ENCODE measurements at regions not wholly inside any gene's neighbourhood (a gene's known extent, or its start where the extent isn't known, plus 50 kb on each side); places are given as distances from the start of the nearest gene placed in this dataset.

DNA sequence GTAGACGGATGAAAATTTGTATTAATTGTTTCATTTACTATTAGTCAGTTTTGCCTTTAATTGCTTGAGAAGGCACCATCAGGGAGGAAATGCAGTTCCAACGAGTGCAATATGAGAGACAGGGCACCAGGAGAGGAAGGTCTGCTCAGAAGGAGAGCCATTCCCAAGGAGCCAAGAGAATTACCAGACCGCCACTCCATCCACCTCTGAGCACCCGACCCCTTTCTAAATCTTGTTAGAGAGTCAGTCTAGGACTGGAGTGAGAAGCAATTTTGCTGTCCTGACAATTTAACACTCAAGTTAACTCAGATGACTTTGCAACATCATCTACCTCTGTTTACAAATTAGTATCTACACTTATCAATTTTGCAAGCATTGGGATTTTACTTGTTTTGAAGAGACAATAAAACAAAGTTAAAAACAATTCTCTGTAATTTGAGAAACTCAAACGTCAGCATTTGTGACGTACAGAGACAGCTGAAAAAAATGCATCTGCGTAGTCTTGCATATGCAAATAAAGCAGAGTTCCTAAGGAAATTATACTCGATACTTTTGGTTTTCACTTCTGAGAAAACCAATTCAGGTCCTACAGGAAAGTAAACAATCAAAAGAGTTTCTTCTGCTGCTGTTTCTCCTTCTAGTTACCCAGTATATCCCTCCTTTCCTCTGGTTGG lies 1704.7 kb upstream of the TENM3 start:
- no peak for DNase-seq (ENCODE audit: low read depth)
- TF ChIP-seq, protein P1, sequence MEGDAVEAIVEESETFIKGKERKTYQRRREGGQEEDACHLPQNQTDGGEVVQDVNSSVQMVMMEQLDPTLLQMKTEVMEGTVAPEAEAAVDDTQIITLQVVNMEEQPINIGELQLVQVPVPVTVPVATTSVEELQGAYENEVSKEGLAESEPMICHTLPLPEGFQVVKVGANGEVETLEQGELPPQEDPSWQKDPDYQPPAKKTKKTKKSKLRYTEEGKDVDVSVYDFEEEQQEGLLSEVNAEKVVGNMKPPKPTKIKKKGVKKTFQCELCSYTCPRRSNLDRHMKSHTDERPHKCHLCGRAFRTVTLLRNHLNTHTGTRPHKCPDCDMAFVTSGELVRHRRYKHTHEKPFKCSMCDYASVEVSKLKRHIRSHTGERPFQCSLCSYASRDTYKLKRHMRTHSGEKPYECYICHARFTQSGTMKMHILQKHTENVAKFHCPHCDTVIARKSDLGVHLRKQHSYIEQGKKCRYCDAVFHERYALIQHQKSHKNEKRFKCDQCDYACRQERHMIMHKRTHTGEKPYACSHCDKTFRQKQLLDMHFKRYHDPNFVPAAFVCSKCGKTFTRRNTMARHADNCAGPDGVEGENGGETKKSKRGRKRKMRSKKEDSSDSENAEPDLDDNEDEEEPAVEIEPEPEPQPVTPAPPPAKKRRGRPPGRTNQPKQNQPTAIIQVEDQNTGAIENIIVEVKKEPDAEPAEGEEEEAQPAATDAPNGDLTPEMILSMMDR (IDR thresholded peaks at IDR 0.05; ENCODE audit: low read length, missing control alignments): no peak
- no peak overlapping the region for H3K4me3 ChIP-seq (replicated peaks; ENCODE audit: low read depth, low read length)

DNA sequence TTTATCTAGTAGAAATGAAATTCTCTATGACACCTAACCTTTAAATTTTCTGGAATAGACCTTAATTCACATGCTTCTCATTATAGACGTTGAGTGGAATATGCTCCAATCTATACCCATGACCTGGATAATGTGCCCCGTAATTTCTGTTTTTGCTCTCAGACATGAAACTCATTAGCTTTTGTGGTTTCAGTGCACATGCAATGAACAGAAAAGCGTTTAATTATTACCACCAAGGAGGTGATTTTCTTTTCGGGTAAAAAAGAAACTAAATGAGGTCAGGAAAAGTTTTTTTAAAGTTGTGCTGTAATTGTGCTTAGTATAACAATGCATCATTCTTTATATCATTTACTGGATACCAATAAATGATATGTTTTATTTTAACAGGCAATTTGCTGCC lies 1703.9 kb upstream of the TENM3 start:
- H3K4me3 ChIP-seq (replicated peaks; ENCODE audit: low read depth, low read length): no peak overlapping the region
- TF ChIP-seq, protein P1 (IDR thresholded peaks at IDR 0.05; ENCODE audit: low read length, missing control alignments): no peak
- DNase-seq (ENCODE audit: low read depth): no peak

DNA sequence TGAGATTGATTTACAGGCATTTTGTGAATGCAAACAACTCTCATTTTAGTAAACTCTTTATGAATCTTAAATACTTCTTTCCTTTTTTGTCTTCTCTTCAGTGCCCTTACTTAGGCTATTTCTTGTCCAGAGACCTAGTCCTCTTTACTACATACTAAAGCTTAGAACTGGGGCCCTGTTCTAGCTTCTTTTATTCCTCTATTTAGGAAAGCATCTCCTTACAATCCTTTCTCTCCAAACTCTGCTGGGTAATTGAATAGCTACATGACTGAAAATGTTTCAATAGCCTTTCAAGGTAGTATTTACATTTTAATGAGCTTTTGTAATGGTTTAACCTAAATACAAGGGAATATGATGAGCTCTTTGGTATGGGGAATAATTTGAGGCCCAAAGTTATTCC lies 1701.5 kb upstream of the TENM3 start:
- H3K4me3 ChIP-seq (replicated peaks; ENCODE audit: low read depth, low read length): no peak overlapping the region
- TF ChIP-seq, protein P1 (IDR thresholded peaks at IDR 0.05; ENCODE audit: low read length, missing control alignments): no peak
- no peak for DNase-seq (ENCODE audit: low read depth)

DNA sequence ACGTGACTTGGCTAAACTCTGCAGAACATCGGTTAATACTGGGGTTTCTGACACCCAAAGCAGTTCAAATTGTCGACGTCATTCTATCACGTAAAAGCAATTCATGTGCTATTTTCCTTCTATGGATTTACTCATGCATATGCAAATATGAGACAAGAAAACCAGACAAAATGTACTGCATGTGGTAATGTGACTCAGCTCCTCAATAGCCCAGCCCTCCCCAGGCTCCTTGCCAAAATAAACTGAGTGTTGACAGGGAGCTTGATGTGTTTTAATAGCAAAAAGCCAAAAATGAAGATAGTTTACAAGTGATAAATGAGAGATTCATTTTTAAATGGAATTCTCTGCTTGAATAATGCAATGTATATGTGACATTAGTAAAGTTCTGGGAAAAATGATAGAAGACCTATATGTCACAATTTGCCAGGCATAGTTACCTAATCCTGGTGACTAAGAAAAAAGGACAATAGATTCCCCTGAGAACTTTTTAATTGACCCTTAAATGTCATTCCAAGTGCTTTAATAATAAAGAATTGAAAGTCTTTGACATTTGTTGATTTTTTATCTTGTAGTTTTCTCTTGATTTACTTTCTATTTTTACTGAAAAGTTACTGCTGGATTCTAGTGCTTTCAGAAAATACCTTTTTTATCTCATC lies 1700.6 kb upstream of the TENM3 start:
- H3K4me3 ChIP-seq (replicated peaks; ENCODE audit: low read depth, low read length): no peak overlapping the region
- peak; percentile 60 for DNase-seq (ENCODE audit: low read depth)
- TF ChIP-seq, protein P1 (IDR thresholded peaks at IDR 0.05; ENCODE audit: low read length, missing control alignments): no peak

DNA sequence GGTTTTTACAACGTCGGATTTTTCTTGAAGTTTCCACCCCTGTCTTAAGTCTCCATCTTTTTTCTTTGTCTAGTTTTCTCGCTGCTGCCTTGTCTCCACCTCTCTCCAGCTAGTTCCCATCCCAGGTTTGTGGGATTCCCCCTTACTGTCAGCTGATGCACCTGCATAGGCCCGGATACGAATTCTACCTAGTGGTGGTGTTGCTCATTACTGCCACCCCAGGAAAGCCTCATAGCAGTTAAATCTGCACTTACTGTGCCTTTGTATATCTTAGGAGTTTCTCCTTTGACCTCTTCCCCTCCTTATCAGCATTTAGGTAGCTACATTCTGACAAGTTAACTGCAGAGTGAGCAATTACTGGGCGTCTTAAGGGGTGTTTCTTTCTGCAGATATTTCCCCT lies 1693.1 kb upstream of the TENM3 start:
- TF ChIP-seq, protein P1 (IDR thresholded peaks at IDR 0.05; ENCODE audit: low read length, missing control alignments): no peak
- no peak for DNase-seq (ENCODE audit: low read depth)
- no peak overlapping the region for H3K4me3 ChIP-seq (replicated peaks; ENCODE audit: low read depth, low read length)

DNA sequence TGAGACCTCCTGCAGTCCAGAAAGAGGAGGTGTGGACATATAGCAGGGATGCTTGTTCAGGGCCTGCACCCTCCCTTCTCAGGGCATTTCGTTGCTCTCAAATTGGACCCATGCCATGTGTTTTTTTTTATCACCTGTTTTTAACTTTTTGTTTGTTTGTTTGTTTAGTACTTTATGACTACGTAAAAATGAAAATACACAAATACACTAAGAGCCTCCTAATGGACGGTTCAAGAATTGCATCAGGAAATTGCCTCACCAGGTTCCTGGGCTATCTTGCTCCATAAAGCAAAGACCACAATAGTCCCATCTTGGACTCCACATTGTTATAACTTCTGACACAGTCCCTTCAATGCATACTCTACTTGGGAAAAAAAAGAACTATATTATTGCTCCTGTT lies 1685.9 kb upstream of the TENM3 start:
- TF ChIP-seq, protein P1 (IDR thresholded peaks at IDR 0.05; ENCODE audit: low read length, missing control alignments): no peak
- DNase-seq (ENCODE audit: low read depth): no peak
- H3K4me3 ChIP-seq (replicated peaks; ENCODE audit: low read depth, low read length): no peak overlapping the region

GRCh38 chr4:180557950-180558349 lies 1685.3 kb upstream of the TENM3 start:
- H3K4me3 ChIP-seq (replicated peaks; ENCODE audit: low read depth, low read length): no peak overlapping the region
- TF ChIP-seq, protein P1 (IDR thresholded peaks at IDR 0.05; ENCODE audit: low read length, missing control alignments): no peak
- DNase-seq (ENCODE audit: low read depth): no peak
